ENCODE measurements at regions not wholly inside any gene's neighbourhood (a gene's known extent, or its start where the extent isn't known, plus 50 kb on each side); places are given as distances from the start of the nearest gene placed in this dataset.

DNA sequence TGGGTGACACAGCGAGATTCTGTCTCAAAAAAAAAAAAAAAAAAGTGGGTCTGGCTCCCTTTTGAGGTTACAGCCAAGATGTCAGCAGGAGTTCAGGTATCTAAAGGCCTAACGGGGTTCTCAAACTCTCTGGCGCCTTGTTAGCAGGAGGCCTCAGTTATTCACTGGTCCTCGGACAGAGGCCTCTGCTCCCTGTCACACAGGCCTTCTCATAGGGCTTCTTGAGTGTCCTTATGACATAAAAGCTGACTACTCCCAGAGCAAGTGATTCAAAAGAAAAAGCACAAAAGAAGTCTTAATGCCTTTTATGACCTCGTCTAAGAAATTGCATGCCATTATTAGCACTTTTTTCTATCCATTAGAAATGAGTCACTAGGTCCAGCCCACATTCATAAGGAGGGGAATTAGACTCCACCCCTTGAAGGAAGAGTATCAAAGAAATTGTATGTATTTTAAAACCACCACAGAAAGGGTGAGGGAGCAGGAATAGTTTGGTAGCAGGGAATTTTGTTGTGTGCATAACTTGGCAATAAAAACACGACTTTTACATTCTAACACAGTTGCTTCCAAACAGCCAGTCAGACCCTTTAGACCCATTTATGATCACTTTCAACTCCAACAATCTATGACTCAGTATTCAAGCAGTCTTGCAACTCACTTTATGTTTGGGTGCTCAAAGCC is 90.3 kb downstream of the MEX3B start:
- Histone ChIP-seq H2BK5ac (ENCODE audit: insufficient read length, low read length) (no peak overlapping the region), H3K4ac (ENCODE audit: low read depth, low read length) (no peak overlapping the region), H2BK12ac (ENCODE audit: insufficient read length, low read depth, low read length) (no peak overlapping the region), H3K23me2 (ENCODE audit: insufficient read length, low read depth, low read length, poor library complexity, severe bottlenecking) (no peaks in the 10 kb centered on the region), H3K9ac (ENCODE audit: extremely low read depth, insufficient read length, low read length) (no peak overlapping the region), H3K27ac (ENCODE audit: insufficient read length, low read depth, low read length) (no peak overlapping the region), H4K20me1 (ENCODE audit: control insufficient read depth, insufficient read depth, insufficient read length) (no peaks in the 10 kb centered on the region), H3K79me1 (ENCODE audit: insufficient read depth, low read depth, low read length, poor library complexity, severe bottlenecking) (no peaks in the 10 kb centered on the region), H3T11ph (ENCODE audit: low read length) (no peak overlapping the region), H2BK120ac (ENCODE audit: low read depth, low read length, poor library complexity, severe bottlenecking) (no peak overlapping the region), H2AFZ (ENCODE audit: low read length) (no peak overlapping the region), H3K23ac (ENCODE audit: insufficient read length, low read depth, low read length) (no peak overlapping the region), H4K8ac (replicated peaks; ENCODE audit: insufficient read length, low read depth, low read length) (no peak overlapping the region), H3K27me3 (ENCODE audit: insufficient read depth, low read length) (no peaks in the 10 kb centered on the region), H2BK20ac (ENCODE audit: low read depth, low read length, poor library complexity, severe bottlenecking) (no peak overlapping the region), H2BK15ac (ENCODE audit: low read depth, low read length) (no peak overlapping the region), H3K4me1 (ENCODE audit: insufficient read depth, low read length) (peaks cover 5% of the 10 kb centered on the region; the same call in 1 of the 2 replicates), H3K14ac (ENCODE audit: insufficient read depth, low read length) (no peak overlapping the region), H3K18ac (ENCODE audit: insufficient read length, low read depth, low read length) (no peak overlapping the region), H2AK5ac (ENCODE audit: insufficient read length, low read length) (no peak overlapping the region), H4K91ac (ENCODE audit: insufficient read length, low read depth, low read length) (no peak overlapping the region), H3K9me3 (ENCODE audit: control insufficient read depth, low read depth, low read length) (no peaks in the 10 kb centered on the region), H4K5ac (ENCODE audit: insufficient read length, low read depth, low read length) (no peak overlapping the region), H3K4me2 (ENCODE audit: insufficient read depth, insufficient read length, low read length) (no peak overlapping the region), H3K79me2 (ENCODE audit: insufficient read depth, low read length) (no peaks in the 10 kb centered on the region), H3K56ac (ENCODE audit: insufficient read length, low read depth, low read length) (no peak overlapping the region)
- Mint-ChIP-seq H3K27me3 (ENCODE audit: low read depth) (no peaks in the 10 kb centered on the region), H3K36me3 (ENCODE audit: insufficient read depth in 1 of 3, low read depth in 3 of 3) (peaks cover 0 to 4% (median 2%) of the 10 kb centered on the region in 3 experiments; a peak in 1 of 7 replicates), H3K9me3 (no peaks in the 10 kb centered on the region), H3K27ac (no peak overlapping the region), H3K4me1 (peaks cover 9% of the 10 kb centered on the region in 2 experiments), H3K4me3 (no peak overlapping the region)
- TF ChIP-seq, protein P1, sequence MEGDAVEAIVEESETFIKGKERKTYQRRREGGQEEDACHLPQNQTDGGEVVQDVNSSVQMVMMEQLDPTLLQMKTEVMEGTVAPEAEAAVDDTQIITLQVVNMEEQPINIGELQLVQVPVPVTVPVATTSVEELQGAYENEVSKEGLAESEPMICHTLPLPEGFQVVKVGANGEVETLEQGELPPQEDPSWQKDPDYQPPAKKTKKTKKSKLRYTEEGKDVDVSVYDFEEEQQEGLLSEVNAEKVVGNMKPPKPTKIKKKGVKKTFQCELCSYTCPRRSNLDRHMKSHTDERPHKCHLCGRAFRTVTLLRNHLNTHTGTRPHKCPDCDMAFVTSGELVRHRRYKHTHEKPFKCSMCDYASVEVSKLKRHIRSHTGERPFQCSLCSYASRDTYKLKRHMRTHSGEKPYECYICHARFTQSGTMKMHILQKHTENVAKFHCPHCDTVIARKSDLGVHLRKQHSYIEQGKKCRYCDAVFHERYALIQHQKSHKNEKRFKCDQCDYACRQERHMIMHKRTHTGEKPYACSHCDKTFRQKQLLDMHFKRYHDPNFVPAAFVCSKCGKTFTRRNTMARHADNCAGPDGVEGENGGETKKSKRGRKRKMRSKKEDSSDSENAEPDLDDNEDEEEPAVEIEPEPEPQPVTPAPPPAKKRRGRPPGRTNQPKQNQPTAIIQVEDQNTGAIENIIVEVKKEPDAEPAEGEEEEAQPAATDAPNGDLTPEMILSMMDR (conservative IDR thresholded peaks at IDR 0.05), result no peak
- no CpG with 5 or more reads among the region's 6 CpGs for WGBS (ENCODE audit: extremely low coverage, insufficient read length, low lambda C conversion rate)
- DNase-seq, result no peak

Data from H9 (cell line).